GM06990 (cell line): ENCODE measurements at regions not wholly inside any gene's neighbourhood (a gene's known extent, or its start where the extent isn't known, plus 50 kb on each side); places are given as distances from the start of the nearest gene placed in this dataset.

Source experiments
- DNase-seq: peaks from one replicate; pipeline ENCODE4 v3.0.0-alpha.2; 2011; ENCODE audit not compliant: insufficient read length; ENCODE audit errors: extremely low read depth
- H3K27me3 ChIP-seq: replicated peaks from 2 replicates; pipeline ENCODE4 v1.6.0; 2011; ENCODE audit warnings: low read length; ENCODE audit not compliant: control insufficient read depth, insufficient read depth
- H3K36me3 ChIP-seq: 2 replicates; pipeline ENCODE4 v1.5.1; 2011; ENCODE audit warnings: low read length; ENCODE audit not compliant: control insufficient read depth, insufficient read depth
- H3K4me3 ChIP-seq: replicated peaks from 2 replicates; pipeline ENCODE4 v1.5.1; 2011; ENCODE audit warnings: low read depth, mild to moderate bottlenecking, control low read depth, low read length
- TF ChIP-seq, protein P1 (sequence below): IDR thresholded peaks from 2 replicates; pipeline ENCODE4 v1.5.1; 2011; ENCODE audit warnings: low read length, control low read depth, mild to moderate bottlenecking, inconsistent platforms; ENCODE audit not compliant: insufficient read depth, poor library complexity, severe bottlenecking

DNA sequence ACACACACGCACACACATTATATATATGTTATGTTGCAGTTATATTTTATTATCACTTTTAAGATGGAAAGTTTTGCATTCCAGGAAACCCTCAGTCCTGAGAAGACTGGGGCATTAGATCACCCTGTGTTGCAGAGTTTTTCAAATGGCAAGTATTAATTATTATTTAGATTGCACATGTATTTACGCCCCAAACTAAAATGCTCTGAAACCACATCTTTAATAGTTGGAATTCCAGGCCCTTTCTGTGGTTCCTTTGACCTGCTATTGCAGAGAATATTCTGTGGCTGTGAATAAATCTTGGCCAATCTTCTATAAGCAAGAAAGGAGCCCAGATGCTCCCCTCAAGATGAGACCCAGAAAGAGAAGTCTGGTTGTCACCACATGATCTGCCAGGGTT is 427.0 kb upstream of the TNP1 start:
- no peaks in the 10 kb centered on the region for H3K36me3 ChIP-seq
- no peak overlapping the region for H3K4me3 ChIP-seq
- TF ChIP-seq, protein P1, sequence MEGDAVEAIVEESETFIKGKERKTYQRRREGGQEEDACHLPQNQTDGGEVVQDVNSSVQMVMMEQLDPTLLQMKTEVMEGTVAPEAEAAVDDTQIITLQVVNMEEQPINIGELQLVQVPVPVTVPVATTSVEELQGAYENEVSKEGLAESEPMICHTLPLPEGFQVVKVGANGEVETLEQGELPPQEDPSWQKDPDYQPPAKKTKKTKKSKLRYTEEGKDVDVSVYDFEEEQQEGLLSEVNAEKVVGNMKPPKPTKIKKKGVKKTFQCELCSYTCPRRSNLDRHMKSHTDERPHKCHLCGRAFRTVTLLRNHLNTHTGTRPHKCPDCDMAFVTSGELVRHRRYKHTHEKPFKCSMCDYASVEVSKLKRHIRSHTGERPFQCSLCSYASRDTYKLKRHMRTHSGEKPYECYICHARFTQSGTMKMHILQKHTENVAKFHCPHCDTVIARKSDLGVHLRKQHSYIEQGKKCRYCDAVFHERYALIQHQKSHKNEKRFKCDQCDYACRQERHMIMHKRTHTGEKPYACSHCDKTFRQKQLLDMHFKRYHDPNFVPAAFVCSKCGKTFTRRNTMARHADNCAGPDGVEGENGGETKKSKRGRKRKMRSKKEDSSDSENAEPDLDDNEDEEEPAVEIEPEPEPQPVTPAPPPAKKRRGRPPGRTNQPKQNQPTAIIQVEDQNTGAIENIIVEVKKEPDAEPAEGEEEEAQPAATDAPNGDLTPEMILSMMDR: no peak
- DNase-seq: no peak
- H3K27me3 ChIP-seq: no peaks in the 10 kb centered on the region

DNA sequence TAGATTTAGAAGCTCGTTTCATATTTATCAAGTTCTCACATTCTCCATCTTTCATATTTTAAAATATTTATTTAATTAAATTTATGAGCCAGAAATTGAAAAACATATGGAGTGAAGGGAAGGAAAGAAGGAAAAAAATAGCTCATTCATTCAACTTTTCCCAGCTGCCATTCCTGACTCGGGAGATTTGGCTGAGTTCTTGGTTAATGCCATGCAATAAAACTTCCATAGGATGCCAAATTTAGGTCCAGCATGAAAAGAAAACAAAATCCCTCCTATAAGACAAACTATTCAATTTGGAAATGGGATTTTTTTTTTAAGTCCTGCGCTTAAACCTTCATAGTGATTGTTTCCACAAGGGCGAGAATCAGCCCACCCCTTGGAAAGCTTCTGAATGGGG is 426.1 kb upstream of the TNP1 start:
- TF ChIP-seq, protein P1: no peak
- H3K27me3 ChIP-seq: no peaks in the 10 kb centered on the region

DNA sequence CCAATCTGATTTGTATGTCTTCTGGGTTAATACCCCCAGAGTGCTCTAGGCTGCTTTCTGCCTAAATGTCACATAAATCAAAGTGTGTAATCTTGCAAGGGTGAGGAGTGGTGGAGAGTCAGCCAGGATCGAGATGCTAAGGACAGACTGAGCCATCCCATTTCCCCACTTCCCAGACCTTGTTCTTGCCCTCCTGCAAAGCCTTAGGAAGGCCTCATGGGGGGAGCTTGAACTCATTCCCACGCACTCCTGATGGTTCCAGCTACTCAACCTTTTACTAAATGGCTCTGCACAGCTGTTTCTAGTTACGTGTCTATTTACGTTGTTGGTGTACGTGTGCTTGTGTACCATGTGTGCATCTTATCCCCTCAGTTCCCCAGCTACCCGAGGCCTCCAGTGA is 423.6 kb upstream of the TNP1 start:
- Histone ChIP-seq H3K36me3 (no peaks in the 10 kb centered on the region), H3K4me3 (no peak overlapping the region), H3K27me3 (no peaks in the 10 kb centered on the region)
- DNase-seq: no peak
- TF ChIP-seq, protein P1: no peak

More for the DNA sequence above, 426.1 kb upstream of the TNP1 start:
- Histone ChIP-seq H3K4me3 (no peak overlapping the region), H3K36me3 (no peaks in the 10 kb centered on the region)
- no peak for DNase-seq

- TF ChIP-seq, protein P1: no peak
- no peak for DNase-seq
- Histone ChIP-seq H3K4me3 (no peak overlapping the region), H3K27me3 (no peaks in the 10 kb centered on the region), H3K36me3 (no peaks in the 10 kb centered on the region)
Measured at GRCh38 chr2:217282531-217282930, 422.7 kb upstream of the TNP1 start.

GRCh38 chr2:217279556-217279955 is 419.7 kb upstream of the TNP1 start:
- no peak overlapping the region for H3K4me3 ChIP-seq
- H3K27me3 ChIP-seq: no peaks in the 10 kb centered on the region
- DNase-seq: no peak
- H3K36me3 ChIP-seq: no peaks in the 10 kb centered on the region
- TF ChIP-seq, protein P1: no peak

GRCh38 chr2:217279140-217279539 is 419.3 kb upstream of the TNP1 start:
- Histone ChIP-seq H3K4me3 (no peak overlapping the region), H3K27me3 (no peaks in the 10 kb centered on the region), H3K36me3 (no peaks in the 10 kb centered on the region)
- TF ChIP-seq, protein P1: no peak
- no peak for DNase-seq
